DMS79 treated with DMSO at 0.1 percent for 48 hours (cell line): ENCODE measurements at regions not wholly inside any gene's neighbourhood (a gene's known extent, or its start where the extent isn't known, plus 50 kb on each side); places are given as distances from the start of the nearest gene placed in this dataset.
A peak's percentile ranks its signal among the peaks of the same experiment; 100 is the strongest.

Source experiments
- DNase-seq: peaks from one replicate; lab custom pipeline; 2025; lab: John Stamatoyannopoulos, UW

- DNase-seq: no peak
Measured at GRCh38 chr2:30371028-30371689, 75.9 kb upstream of the LCLAT1 start.

GRCh38 chr2:30371772-30372373 is 75.2 kb upstream of the LCLAT1 start:
- DNase-seq: no peak

GRCh38 chr2:30372826-30373225 is 74.2 kb upstream of the LCLAT1 start:
- DNase-seq: no peak

GRCh38 chr2:30373881-30374302 is 73.2 kb upstream of the LCLAT1 start:
- DNase-seq: no peak

GRCh38 chr2:30374380-30374779 is 72.7 kb upstream of the LCLAT1 start:
- no peak for DNase-seq

- DNase-seq: no peak
Measured at GRCh38 chr2:30375915-30376314, 71.1 kb upstream of the LCLAT1 start.

GRCh38 chr2:30379481-30379880 is 67.6 kb upstream of the LCLAT1 start:
- DNase-seq: no peak

GRCh38 chr2:30380824-30381223 is 66.2 kb upstream of the LCLAT1 start:
- no peak for DNase-seq

- no peak for DNase-seq
Measured at GRCh38 chr2:30382162-30382783, 64.8 kb upstream of the LCLAT1 start.

GRCh38 chr2:30382995-30383394 is 64.1 kb upstream of the LCLAT1 start:
- peak; percentile 93 for DNase-seq

- no peak for DNase-seq
Measured at GRCh38 chr2:30385327-30385726, 61.7 kb upstream of the LCLAT1 start.

DNA sequence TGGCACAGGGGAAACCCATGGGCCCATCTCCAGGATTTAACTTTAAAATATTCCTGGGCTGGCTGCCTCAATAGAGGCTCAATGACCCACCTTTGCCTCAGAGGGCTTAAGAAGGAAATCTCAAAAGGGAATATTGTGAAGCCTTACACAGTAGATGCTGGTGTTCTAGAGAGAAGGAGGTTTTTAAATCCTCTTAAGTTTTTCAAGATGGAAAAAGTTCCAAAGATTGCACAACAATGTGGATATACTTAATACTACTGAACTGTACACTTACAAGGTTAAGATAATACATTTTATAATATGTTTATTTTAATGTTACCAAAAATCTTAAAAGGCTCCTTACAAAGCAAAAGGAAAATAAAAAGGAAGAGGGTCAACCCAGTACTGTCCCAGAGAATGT is 54.9 kb upstream of the LCLAT1 start:
- DNase-seq: no peak

DNA sequence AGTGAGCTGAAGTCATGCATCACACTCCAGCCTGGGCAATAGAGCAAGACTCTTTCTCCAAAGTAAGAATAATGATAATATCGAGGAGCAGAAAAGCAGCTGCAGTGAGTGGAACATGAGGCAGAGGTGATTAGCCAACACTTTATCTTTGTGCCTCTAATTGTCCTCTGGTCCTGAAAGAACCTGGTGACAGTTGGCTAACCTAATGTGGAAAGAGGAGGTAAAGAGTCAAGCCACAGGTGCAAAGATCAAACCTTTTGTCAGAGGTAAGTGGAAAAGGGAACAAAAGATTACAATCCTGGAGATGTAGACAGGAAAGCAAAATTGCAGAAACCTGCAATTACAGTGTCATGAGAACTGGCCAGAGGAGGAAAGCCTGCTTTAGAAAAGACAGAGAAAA is 53.5 kb upstream of the LCLAT1 start:
- DNase-seq: no peak

- DNase-seq: peak; percentile 23
Measured at GRCh38 chr2:30394096-30394495, 53.0 kb upstream of the LCLAT1 start.

DNA sequence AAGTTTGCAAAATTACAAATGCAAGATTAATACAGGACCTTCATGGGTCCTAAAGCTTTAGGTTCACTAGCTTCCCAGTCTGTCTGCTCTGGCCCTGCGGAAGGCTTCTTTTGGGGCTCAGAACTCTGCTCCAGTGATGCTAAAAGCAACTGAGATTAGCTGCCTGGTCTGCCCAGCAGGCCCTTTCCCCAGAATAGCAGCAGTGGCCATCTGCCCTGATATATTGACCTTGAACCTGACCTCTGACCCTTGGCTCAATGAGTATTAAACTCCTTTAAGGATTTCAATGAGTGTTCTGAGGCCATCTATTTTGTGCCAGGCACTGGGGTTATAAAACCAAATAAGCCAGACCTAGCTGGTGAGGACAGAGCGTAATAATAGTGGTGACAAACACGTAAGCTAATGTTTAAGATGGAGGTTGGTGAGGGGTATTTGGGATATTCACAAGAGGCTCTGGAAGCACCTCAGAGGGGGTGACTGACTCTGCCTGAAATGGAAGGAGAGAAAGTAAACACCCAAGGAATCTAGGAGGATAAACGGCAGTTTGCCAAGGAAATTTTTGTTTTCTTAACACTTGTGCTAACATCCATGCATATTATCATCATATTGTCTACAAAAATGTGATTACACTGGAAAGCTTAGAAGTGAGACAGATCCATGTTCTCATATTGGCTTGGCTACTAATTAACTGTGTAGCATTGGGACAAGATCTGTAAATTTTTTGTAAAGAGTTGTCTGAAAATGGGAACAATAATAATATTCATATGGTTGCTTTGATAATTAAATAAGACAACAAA is 50.4 kb upstream of the LCLAT1 start:
- no peak for DNase-seq
